CD8-positive, alpha-beta memory T cell (primary cell): ENCODE measurements at regions not wholly inside any gene's neighbourhood (a gene's known extent, or its start where the extent isn't known, plus 50 kb on each side); places are given as distances from the start of the nearest gene placed in this dataset.

Source experiments
- CTCF ChIA-PET: fragments of 350-600 bp; sonication (Branson Sonifier 250); formaldehyde crosslinking; loops from one replicate; lab custom pipeline; 2021; ENCODE audit warnings: antibody characterized with exemption; lab: Charles Lee
- POLR2A ChIA-PET: fragments of 350-600 bp; sonication (Branson Sonifier 250); formaldehyde crosslinking; loops from one replicate; lab custom pipeline; 2021; ENCODE audit warnings: antibody characterized with exemption; lab: Charles Lee
- DNase-seq, 5 donors: peaks; one replicate each; pipeline versions ENCODE4 v3.0.0 to v3.0.0-alpha.2; 2020 to 2022; ENCODE audit warnings: mixed read lengths in 1 of 5
- H3K27ac ChIP-seq: one replicate; pipeline ENCODE4 v1.7.0; 2013; ENCODE audit warnings: low read depth, mild to moderate bottlenecking, low read length, moderate library complexity
- H3K27me3 ChIP-seq: 2 replicates; pipeline ENCODE4 v1.7.0; 2013; ENCODE audit warnings: low read length, mild to moderate bottlenecking; ENCODE audit not compliant: insufficient read depth, poor library complexity, severe bottlenecking
- H3K36me3 ChIP-seq: 2 replicates; pipeline ENCODE4 v1.7.0; 2013; ENCODE audit warnings: mild to moderate bottlenecking, low read length, moderate library complexity; ENCODE audit not compliant: insufficient read depth
- H3K4me1 ChIP-seq: 2 replicates; pipeline ENCODE4 v1.7.0; 2013; ENCODE audit warnings: mild to moderate bottlenecking, low read length, moderate library complexity; ENCODE audit not compliant: insufficient read depth
- H3K4me3 ChIP-seq: 2 replicates; pipeline ENCODE4 v1.7.0; 2013; ENCODE audit warnings: mild to moderate bottlenecking, low read length
- H3K9me3 ChIP-seq: 2 replicates; pipeline ENCODE4 v1.7.0; 2013; ENCODE audit warnings: mild to moderate bottlenecking, low read length
- H3K27ac Mint-ChIP-seq, 8 donors: one replicate each; pipeline ENCODE4 v1.8.0; 2020 to 2021; ENCODE audit warnings: mixed read lengths in 8 of 8, mild to moderate bottlenecking in 6 of 8, inconsistent platforms in 3 of 8, moderate library complexity in 3 of 8
- H3K27me3 Mint-ChIP-seq, 2 donors: one replicate each; pipeline ENCODE4 v1.8.0; 2020 to 2021; ENCODE audit warnings: mixed read lengths in 2 of 2, mild to moderate bottlenecking in 1 of 2, moderate library complexity in 1 of 2
- H3K36me3 Mint-ChIP-seq, 3 donors: one replicate each; pipeline ENCODE4 v1.8.0; 2020 to 2021; ENCODE audit warnings: mixed read lengths in 3 of 3, inconsistent platforms in 1 of 3, mild to moderate bottlenecking in 1 of 3
- H3K4me1 Mint-ChIP-seq, 3 donors: one replicate each; pipeline ENCODE4 v1.8.0; 2020 to 2021; ENCODE audit warnings: mixed read lengths in 3 of 3, inconsistent platforms in 1 of 3, mild to moderate bottlenecking in 1 of 3
- H3K4me3 Mint-ChIP-seq, 7 donors: one replicate each; pipeline ENCODE4 v1.8.0; 2020 to 2021; ENCODE audit warnings: mixed read lengths in 7 of 7, mild to moderate bottlenecking in 6 of 7, moderate library complexity in 4 of 7, inconsistent platforms in 2 of 7
- H3K9me3 Mint-ChIP-seq, 5 donors: one replicate each; pipeline ENCODE4 v1.8.0; 2020 to 2022; ENCODE audit warnings: mixed read lengths in 5 of 5, mild to moderate bottlenecking in 3 of 5, moderate library complexity in 2 of 5, inconsistent platforms in 1 of 5

- H3K36me3 ChIP-seq: no peaks in the 10 kb centered on the region
- no peak overlapping the region for H3K4me3 ChIP-seq
- no peaks in the 10 kb centered on the region for H3K27me3 ChIP-seq
- no peak overlapping the region for H3K27ac ChIP-seq
- POLR2A ChIA-PET: no interaction called here
- no peaks in the 10 kb centered on the region for H3K9me3 ChIP-seq
- H3K4me3 Mint-ChIP-seq: no peak overlapping the region
- DNase-seq: no peak
- H3K36me3 Mint-ChIP-seq: no peaks in the 10 kb centered on the region
- H3K27me3 Mint-ChIP-seq: peaks cover 0 to 3% of the 10 kb centered on the region in 2 donors
- no peaks in the 10 kb centered on the region for H3K4me1 ChIP-seq
- H3K9me3 Mint-ChIP-seq: no peaks in the 10 kb centered on the region
- CTCF ChIA-PET: no interaction called here
- H3K27ac Mint-ChIP-seq: no peak overlapping the region
- no peaks in the 10 kb centered on the region for H3K4me1 Mint-ChIP-seq
Measured at GRCh38 chr7:46076527-46076926, 155.5 kb upstream of the IGFBP3 start.

GRCh38 chr7:46072722-46073121, 151.7 kb upstream of the IGFBP3 start:
- DNase-seq: no peak
- Mint-ChIP-seq H3K27me3 (peaks cover 0 to 2% of the 10 kb centered on the region in 2 donors), H3K4me1 (no peaks in the 10 kb centered on the region), H3K27ac (no peak overlapping the region), H3K36me3 (no peaks in the 10 kb centered on the region), H3K4me3 (no peak overlapping the region), H3K9me3 (peaks cover 0 to 2% (median 0%) of the 10 kb centered on the region in 5 donors)
- no peaks in the 10 kb centered on the region for H3K4me1 ChIP-seq
- ChIA-PET POLR2A (no interaction called here), CTCF (no interaction called here)
- H3K36me3 ChIP-seq: no peaks in the 10 kb centered on the region
- no peak overlapping the region for H3K4me3 ChIP-seq
- no peaks in the 10 kb centered on the region for H3K27me3 ChIP-seq
- H3K27ac ChIP-seq: no peak overlapping the region
- no peaks in the 10 kb centered on the region for H3K9me3 ChIP-seq

DNA sequence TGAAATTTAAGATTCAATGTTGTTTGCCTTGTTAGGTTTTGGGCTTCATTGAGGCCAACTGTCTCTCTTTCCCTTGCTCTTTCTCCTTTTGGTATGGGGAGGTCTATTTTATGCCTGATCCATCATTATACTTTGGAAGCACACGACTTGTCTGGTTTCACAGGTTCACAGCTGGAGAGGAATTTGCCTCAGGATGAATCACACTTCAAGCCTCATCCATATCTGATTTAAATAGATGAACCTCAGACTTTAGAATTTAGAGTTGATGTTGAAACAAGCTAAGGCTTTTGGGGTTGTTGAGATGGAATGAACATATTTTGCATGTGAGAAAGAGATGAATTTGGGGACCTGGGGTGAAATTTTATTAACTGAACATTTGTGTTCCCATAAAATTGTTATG, 150.5 kb upstream of the IGFBP3 start:
- no peak for DNase-seq
- no peaks in the 10 kb centered on the region for H3K36me3 Mint-ChIP-seq
- no peak overlapping the region for H3K4me3 Mint-ChIP-seq
- ChIA-PET POLR2A (no interaction called here), CTCF (no interaction called here)
- Histone ChIP-seq H3K4me1 (no peaks in the 10 kb centered on the region), H3K4me3 (no peak overlapping the region), H3K27ac (no peak overlapping the region), H3K9me3 (no peaks in the 10 kb centered on the region), H3K36me3 (no peaks in the 10 kb centered on the region), H3K27me3 (no peaks in the 10 kb centered on the region)
- no peak overlapping the region for H3K27ac Mint-ChIP-seq
- no peaks in the 10 kb centered on the region for H3K27me3 Mint-ChIP-seq
- no peaks in the 10 kb centered on the region for H3K4me1 Mint-ChIP-seq
- H3K9me3 Mint-ChIP-seq: peaks cover 0 to 4% (median 0%) of the 10 kb centered on the region in 5 donors

DNA sequence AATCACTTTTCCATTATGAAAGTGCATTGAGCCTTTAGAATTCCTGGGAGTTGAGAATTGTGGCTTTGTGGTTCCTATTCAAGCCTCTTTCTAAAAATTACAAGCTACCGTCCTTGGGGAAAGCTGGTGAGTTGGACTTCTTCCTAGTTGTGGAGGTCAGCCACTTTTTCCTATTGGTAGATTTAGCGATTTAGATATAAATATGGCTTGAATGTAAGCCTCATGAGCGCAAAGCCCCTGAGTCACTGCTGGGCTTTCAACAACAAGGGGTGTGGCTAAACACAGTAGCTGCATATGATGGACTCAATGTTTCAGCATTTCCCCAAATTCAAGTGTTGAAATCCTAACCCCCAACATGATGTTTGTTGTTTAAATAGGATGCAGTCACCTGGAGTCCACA, 150.0 kb upstream of the IGFBP3 start:
- Histone ChIP-seq H3K36me3 (no peaks in the 10 kb centered on the region), H3K27ac (no peak overlapping the region), H3K9me3 (no peaks in the 10 kb centered on the region), H3K4me1 (no peaks in the 10 kb centered on the region), H3K27me3 (no peaks in the 10 kb centered on the region), H3K4me3 (no peak overlapping the region)
- H3K27me3 Mint-ChIP-seq: no peaks in the 10 kb centered on the region
- CTCF ChIA-PET: no interaction called here
- H3K4me1 Mint-ChIP-seq: no peaks in the 10 kb centered on the region
- POLR2A ChIA-PET: no interaction called here
- H3K36me3 Mint-ChIP-seq: no peaks in the 10 kb centered on the region
- DNase-seq: no peak
- peaks cover 0 to 6% (median 0%) of the 10 kb centered on the region in 5 donors for H3K9me3 Mint-ChIP-seq
- no peak overlapping the region for H3K4me3 Mint-ChIP-seq
- no peak overlapping the region for H3K27ac Mint-ChIP-seq

DNA sequence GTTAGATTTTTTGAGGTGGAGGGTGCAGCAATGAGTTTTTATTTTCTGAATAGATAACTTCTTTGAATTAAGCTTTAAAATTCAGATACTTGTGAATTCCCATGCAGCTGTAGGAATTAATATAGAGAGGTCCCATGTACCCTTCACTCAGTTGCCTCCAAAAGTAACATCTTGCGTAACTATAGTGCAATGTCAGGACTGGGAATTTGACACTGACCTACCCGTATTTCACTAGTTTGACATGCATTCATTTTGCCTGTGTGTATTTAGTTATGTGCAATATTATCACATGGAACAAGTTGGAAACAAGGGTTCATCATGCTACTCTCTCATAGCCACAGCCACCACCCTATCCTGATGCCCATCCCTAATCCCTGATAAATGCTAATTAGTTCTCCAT, 147.1 kb upstream of the IGFBP3 start:
- H3K36me3 Mint-ChIP-seq: no peaks in the 10 kb centered on the region
- Histone ChIP-seq H3K36me3 (no peaks in the 10 kb centered on the region), H3K4me3 (no peak overlapping the region), H3K4me1 (no peaks in the 10 kb centered on the region), H3K27ac (no peak overlapping the region), H3K27me3 (no peaks in the 10 kb centered on the region), H3K9me3 (no peaks in the 10 kb centered on the region)
- no peak overlapping the region for H3K4me3 Mint-ChIP-seq
- peaks cover 0 to 6% (median 2%) of the 10 kb centered on the region in 5 donors for H3K9me3 Mint-ChIP-seq
- ChIA-PET CTCF (no interaction called here), POLR2A (no interaction called here)
- H3K27ac Mint-ChIP-seq: no peak overlapping the region
- DNase-seq: no peak
- H3K4me1 Mint-ChIP-seq: no peaks in the 10 kb centered on the region
- H3K27me3 Mint-ChIP-seq: no peaks in the 10 kb centered on the region

DNA sequence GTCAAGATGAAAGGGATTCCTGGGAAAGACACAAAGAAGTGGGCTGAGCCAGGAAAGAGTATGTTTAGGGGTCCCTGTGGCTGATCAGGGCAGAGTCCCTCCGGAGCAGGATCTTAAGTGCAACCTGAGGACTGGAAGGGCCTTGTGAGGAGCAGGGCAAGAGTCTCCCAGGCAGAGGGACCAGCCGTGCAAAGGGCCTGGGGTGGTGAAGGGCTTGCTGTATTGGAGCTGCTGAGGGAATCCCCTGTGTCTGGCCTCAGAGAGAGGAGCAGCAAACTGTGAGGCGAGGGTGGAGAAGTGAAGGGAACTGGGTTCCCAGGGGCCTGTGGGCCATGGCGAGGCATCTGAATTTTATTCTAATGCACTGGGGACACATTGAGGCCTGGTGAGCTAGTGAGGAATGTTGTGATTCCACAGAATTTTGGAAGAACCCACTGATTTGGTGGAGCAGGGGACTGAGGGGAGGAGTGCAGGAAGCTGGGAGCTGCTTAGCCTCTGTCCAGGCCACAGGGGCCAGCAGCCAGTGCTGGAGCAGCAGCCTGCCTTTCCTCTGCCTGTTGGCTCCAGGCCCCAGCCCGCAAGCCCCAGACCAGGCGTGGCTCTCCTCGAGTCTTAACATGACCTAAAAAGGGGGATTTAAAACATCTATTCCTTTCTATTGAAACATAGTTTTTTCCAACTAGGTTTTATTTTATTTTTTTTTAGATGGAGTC, 138.4 kb upstream of the IGFBP3 start:
- Histone ChIP-seq H3K4me1 (no peaks in the 10 kb centered on the region), H3K27ac (no peak overlapping the region), H3K27me3 (no peaks in the 10 kb centered on the region), H3K4me3 (no peak overlapping the region), H3K9me3 (no peaks in the 10 kb centered on the region), H3K36me3 (no peaks in the 10 kb centered on the region)
- POLR2A ChIA-PET: no interaction called here
- peaks cover 0 to 5% (median 0%) of the 10 kb centered on the region in 5 donors for H3K9me3 Mint-ChIP-seq
- CTCF ChIA-PET: no interaction called here
- H3K36me3 Mint-ChIP-seq: no peaks in the 10 kb centered on the region
- no peak for DNase-seq
- peak overlapping the region in 1 of 8 donors; percentile 9 for H3K27ac Mint-ChIP-seq
- no peak overlapping the region for H3K4me3 Mint-ChIP-seq
- H3K4me1 Mint-ChIP-seq: no peaks in the 10 kb centered on the region
- peaks cover 0 to 1% of the 10 kb centered on the region in 2 donors for H3K27me3 Mint-ChIP-seq

DNA sequence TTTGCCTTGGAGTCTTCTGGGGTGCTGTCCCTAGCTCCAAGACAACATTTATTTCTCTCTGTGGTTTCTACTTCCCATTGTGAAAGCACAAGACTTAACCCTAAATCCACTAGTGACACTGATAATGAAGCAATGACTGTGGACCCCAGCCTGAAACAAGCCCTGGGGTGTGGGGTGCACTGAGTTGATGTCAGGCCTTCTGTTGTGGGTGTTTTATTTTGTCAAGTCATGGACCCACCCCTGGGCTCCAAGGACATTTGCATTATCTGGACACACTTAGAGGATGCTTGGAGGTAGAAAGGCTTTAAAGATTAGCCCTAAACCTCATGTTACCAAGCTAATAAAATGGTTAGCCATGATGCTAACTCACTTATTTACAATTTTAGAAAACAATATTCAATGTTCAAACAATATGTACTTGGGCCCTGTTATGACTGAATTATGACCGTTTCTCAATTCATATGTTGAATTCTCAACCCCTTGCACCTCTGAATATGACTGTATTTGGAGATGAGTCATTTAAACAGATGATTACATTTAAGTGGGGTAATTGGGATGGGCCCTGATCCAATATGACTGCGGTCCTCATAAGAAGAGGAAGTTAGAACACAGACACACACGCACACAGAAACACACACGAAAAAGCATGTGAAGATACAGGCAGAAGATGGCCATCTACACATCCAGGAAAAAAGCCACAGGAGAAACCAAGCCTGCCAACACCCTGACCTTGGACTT, 137.2 kb upstream of the IGFBP3 start:
- POLR2A ChIA-PET: no interaction called here
- Mint-ChIP-seq H3K27me3 (peaks cover 0 to 2% of the 10 kb centered on the region in 2 donors), H3K4me1 (no peaks in the 10 kb centered on the region), H3K36me3 (no peaks in the 10 kb centered on the region), H3K4me3 (no peak overlapping the region), H3K27ac (no peak overlapping the region), H3K9me3 (peaks cover 0 to 7% (median 0%) of the 10 kb centered on the region in 5 donors)
- Histone ChIP-seq H3K27ac (no peak overlapping the region), H3K4me3 (no peak overlapping the region), H3K27me3 (no peaks in the 10 kb centered on the region), H3K9me3 (no peaks in the 10 kb centered on the region), H3K4me1 (no peaks in the 10 kb centered on the region), H3K36me3 (no peaks in the 10 kb centered on the region)
- DNase-seq: no peak
- CTCF ChIA-PET: no interaction called here

- H3K27ac Mint-ChIP-seq: no peak overlapping the region
- ChIA-PET POLR2A (no interaction called here), CTCF (no interaction called here)
- no peaks in the 10 kb centered on the region for H3K9me3 ChIP-seq
- H3K4me1 Mint-ChIP-seq: no peaks in the 10 kb centered on the region
- no peak overlapping the region for H3K4me3 ChIP-seq
- no peaks in the 10 kb centered on the region for H3K36me3 ChIP-seq
- no peaks in the 10 kb centered on the region for H3K27me3 ChIP-seq
- no peak overlapping the region for H3K4me3 Mint-ChIP-seq
- peaks cover 0 to 1% of the 10 kb centered on the region in 2 donors for H3K27me3 Mint-ChIP-seq
- DNase-seq: no peak
- no peaks in the 10 kb centered on the region for H3K4me1 ChIP-seq
- peaks cover 0 to 7% (median 0%) of the 10 kb centered on the region in 5 donors for H3K9me3 Mint-ChIP-seq
- no peaks in the 10 kb centered on the region for H3K36me3 Mint-ChIP-seq
- no peak overlapping the region for H3K27ac ChIP-seq
Measured at GRCh38 chr7:46054915-46055314, 133.8 kb upstream of the IGFBP3 start.
